ENCODE measurements at regions not wholly inside any gene's neighbourhood (a gene's known extent, or its start where the extent isn't known, plus 50 kb on each side); places are given as distances from the start of the nearest gene placed in this dataset.
"Not testable (repeated sequence)": the region's sequence is repeated elsewhere in the genome, so short reads cannot be mapped to it uniquely, and the experiment has no call there.

DNA sequence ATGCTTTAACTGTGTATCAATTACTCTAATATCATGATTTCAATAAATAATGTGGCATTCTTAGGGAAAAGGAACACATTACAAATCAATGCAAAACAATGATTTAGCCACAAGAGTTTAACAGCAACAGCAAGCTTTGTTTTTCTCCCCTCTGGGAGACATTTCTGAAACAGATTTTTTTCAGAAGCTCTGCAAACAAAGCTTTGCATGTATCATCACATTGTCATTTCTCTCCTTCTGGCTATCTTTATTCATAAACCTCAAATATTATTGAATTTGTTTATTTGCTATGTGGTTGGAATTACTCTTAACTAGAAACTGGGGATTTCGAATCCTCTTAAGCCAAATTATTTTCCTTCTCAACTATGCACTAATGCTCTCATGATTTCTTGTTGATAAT is 278.4 kb upstream of the ATXN7L3B start:
- Histone ChIP-seq H3K9me3 (ENCODE audit: control insufficient read depth, insufficient read depth, low read length) (no peaks in the 10 kb centered on the region), H3K4me1 (ENCODE audit: control insufficient read depth, insufficient read depth, low read length) (no peaks in the 10 kb centered on the region), H3K36me3 (ENCODE audit: control insufficient read depth, insufficient read depth, low read length) (no peaks in the 10 kb centered on the region), H3K27ac (ENCODE audit: low read length) (no peak overlapping the region), H3K4me3 (ENCODE audit: low read length) (no peak overlapping the region), H3K27me3 (ENCODE audit: control insufficient read depth, insufficient read depth, low read length) (no peaks in the 10 kb centered on the region)
- no peak for DNase-seq (ENCODE audit: low read depth, low spot score)
- WGBS (ENCODE audit: insufficient coverage, insufficient read length): no CpG with 5 or more reads among the region's 1 CpG

DNA sequence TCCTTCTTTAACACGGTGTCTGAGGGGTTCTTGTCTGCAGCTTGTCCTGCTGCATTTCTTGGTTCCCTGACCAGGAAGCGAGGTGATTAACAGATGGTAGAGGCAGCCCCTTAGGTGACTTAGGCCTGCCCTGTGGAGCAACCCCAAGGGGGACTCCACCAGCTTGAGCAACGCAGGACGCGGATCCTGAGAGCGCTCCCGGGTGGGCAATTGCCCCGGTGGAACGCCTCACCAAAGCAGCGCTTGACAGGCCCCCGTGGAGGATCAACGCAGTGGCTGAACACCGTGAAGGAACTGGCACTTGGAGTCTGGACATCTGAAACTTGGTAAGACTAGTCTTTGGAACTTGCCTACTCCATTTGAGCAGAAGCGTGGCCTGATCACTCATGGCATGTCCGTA is 272.9 kb upstream of the ATXN7L3B start:
- Histone ChIP-seq H3K36me3 (ENCODE audit: control insufficient read depth, insufficient read depth, low read length) (no peaks in the 10 kb centered on the region), H3K27ac (ENCODE audit: low read length) (no peak overlapping the region), H3K9me3 (ENCODE audit: control insufficient read depth, insufficient read depth, low read length) (no peaks in the 10 kb centered on the region), H3K27me3 (ENCODE audit: control insufficient read depth, insufficient read depth, low read length) (no peaks in the 10 kb centered on the region), H3K4me1 (ENCODE audit: control insufficient read depth, insufficient read depth, low read length) (no peaks in the 10 kb centered on the region), H3K4me3 (ENCODE audit: low read length) (no peak overlapping the region)
- no CpG with 5 or more reads among the region's 15 CpGs for WGBS (ENCODE audit: insufficient coverage, insufficient read length)
- DNase-seq (ENCODE audit: low read depth, low spot score): no peak

DNA sequence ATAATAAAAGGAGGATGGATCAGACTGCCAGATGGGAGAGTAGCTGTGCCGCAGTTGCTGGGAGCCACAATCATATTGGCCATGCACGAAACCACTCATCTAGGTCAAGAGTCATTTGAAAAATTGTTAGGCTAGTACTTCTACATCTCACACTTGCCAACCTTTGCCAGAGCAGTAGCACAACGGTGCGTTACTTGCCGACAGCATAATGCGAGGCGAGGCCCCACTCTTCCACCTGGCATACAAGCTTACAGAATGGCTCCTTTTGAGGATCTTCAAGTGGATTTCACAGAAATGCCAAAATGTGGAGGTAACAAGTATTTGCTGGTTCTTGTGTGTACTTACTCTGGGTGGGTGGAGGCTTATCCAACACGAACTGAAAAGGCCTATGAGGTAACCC is 268.3 kb upstream of the ATXN7L3B start:
- not testable (repeated sequence) for DNase-seq (ENCODE audit: low read depth, low spot score); H3K36me3 ChIP-seq (ENCODE audit: control insufficient read depth, insufficient read depth, low read length); H3K4me1 ChIP-seq (ENCODE audit: control insufficient read depth, insufficient read depth, low read length); H3K27me3 ChIP-seq (ENCODE audit: control insufficient read depth, insufficient read depth, low read length); H3K9me3 ChIP-seq (ENCODE audit: control insufficient read depth, insufficient read depth, low read length); H3K4me3 ChIP-seq (ENCODE audit: low read length); H3K27ac ChIP-seq (ENCODE audit: low read length)
- no CpG with 5 or more reads among the region's 8 CpGs for WGBS (ENCODE audit: insufficient coverage, insufficient read length)

DNA sequence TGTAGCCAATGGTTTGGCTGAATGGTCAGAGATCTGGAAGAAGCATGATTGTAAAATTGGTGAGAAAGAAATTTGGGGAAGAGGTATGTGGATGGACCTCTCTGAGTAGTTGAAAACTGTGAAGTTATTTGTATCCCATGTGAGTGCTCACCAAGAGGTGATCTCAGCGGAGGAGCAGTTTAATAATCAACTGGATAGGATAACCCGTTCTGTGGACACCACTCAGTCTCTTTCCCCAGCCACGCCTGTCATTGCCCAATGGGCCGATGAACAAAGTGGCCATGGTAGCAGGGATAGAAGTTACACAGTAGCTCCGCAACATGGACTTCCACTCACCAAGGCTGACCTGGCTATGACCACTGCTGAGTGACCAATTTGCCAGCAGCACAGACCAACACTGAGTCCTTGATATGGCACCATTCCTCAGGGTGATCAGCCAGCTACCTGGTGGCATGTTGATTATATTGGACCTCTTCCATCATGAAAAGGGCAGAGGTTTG is 257.4 kb upstream of the ATXN7L3B start:
- Histone ChIP-seq H3K27ac (ENCODE audit: low read length) (no peak overlapping the region), H3K36me3 (ENCODE audit: control insufficient read depth, insufficient read depth, low read length) (no peaks in the 10 kb centered on the region), H3K4me3 (ENCODE audit: low read length) (no peak overlapping the region), H3K9me3 (ENCODE audit: control insufficient read depth, insufficient read depth, low read length) (no peaks in the 10 kb centered on the region; the same call in 1 of the 2 replicates), H3K4me1 (ENCODE audit: control insufficient read depth, insufficient read depth, low read length) (no peaks in the 10 kb centered on the region), H3K27me3 (ENCODE audit: control insufficient read depth, insufficient read depth, low read length) (no peaks in the 10 kb centered on the region)
- WGBS (ENCODE audit: insufficient coverage, insufficient read length): no CpG with 5 or more reads among the region's 5 CpGs
- no peak for DNase-seq (ENCODE audit: low read depth, low spot score)

DNA sequence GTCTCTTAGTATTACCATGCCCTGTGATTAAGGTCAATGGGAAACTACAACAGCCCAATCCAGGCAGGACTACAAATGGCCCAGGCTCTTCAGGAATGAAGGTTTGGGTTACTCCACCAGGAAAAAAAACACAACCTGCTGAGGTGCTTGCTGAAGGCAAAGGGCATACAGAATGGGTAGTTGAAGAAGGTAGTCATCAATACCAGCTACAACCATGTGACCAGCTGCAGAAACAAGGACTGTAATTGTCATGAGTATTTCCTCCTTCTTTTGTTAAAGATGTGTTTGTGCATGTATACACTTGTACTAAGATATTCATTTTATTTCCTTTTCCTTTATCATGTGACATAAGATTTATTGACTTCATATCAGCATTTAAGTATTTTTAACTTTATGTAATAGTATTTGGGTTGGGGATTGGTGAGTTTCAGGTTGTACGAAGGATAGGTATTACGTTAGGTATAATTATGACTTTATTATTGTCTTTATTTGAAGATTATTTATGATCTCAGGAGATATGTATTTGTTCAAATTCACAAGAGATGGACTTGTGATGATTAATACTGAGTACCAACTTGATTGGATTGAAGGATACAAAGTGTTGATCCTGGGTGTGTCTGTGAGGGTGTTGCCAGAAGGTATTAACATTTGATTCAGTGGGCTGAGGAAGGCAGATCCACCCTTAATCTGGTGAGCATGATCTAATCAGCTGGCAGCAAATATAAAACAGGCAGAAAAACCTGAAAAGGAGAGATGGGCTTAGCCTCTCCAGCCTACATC is 256.0 kb upstream of the ATXN7L3B start:
- not testable (repeated sequence) for H3K27ac ChIP-seq (ENCODE audit: low read length); H3K4me3 ChIP-seq (ENCODE audit: low read length); DNase-seq (ENCODE audit: low read depth, low spot score); H3K36me3 ChIP-seq (ENCODE audit: control insufficient read depth, insufficient read depth, low read length); H3K27me3 ChIP-seq (ENCODE audit: control insufficient read depth, insufficient read depth, low read length); H3K4me1 ChIP-seq (ENCODE audit: control insufficient read depth, insufficient read depth, low read length); H3K9me3 ChIP-seq (ENCODE audit: control insufficient read depth, insufficient read depth, low read length)
- 97% methylated on average over 2 of the region's 2 CpGs for WGBS (ENCODE audit: insufficient coverage, insufficient read length)

DNA sequence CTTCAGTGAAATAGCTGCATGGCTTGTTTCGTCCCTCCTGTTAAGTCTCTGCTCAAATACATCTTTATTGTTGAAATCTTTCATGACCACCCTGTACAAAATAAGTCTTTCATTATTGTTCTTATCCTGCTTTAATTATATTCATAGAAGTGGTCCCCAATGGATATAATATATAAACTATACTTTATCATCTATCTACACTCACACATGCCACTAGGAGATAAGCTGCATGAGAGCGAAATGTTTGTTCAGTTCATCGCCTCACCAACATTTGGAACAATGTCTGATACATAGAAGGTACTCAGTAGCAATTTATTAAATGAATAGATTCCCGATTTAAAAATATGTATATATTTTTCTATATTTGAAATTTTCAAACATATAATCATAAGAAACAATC is 254.0 kb upstream of the ATXN7L3B start:
- Histone ChIP-seq H3K27ac (ENCODE audit: low read length) (no peak overlapping the region), H3K4me3 (ENCODE audit: low read length) (no peak overlapping the region), H3K27me3 (ENCODE audit: control insufficient read depth, insufficient read depth, low read length) (no peaks in the 10 kb centered on the region), H3K9me3 (ENCODE audit: control insufficient read depth, insufficient read depth, low read length) (no peaks in the 10 kb centered on the region), H3K36me3 (ENCODE audit: control insufficient read depth, insufficient read depth, low read length) (no peaks in the 10 kb centered on the region), H3K4me1 (ENCODE audit: control insufficient read depth, insufficient read depth, low read length) (no peaks in the 10 kb centered on the region)
- no peak for DNase-seq (ENCODE audit: low read depth, low spot score)
- no CpG with 5 or more reads among the region's 4 CpGs for WGBS (ENCODE audit: insufficient coverage, insufficient read length)

DNA sequence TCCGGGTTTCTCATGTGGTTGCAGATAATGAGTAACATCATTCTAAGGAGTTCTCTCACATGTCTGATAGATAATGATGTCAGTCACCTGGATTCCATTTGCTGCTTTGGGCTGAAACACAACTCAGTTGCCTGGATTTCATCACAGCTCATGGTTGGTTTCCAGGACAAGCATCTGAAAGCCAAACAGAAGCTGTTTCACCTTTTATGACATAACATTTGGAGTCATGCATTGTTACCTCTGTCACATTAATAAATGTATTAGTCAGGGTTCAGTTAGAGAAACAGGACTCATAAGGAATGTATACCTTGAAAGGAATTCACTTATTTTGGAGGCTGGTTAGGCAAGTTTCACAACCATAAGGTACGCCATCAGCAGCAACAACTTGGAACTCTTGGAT is 251.9 kb upstream of the ATXN7L3B start:
- H3K27ac ChIP-seq (ENCODE audit: low read length): no peak overlapping the region
- H3K36me3 ChIP-seq (ENCODE audit: control insufficient read depth, insufficient read depth, low read length): no peaks in the 10 kb centered on the region
- no peaks in the 10 kb centered on the region for H3K4me1 ChIP-seq (ENCODE audit: control insufficient read depth, insufficient read depth, low read length)
- H3K4me3 ChIP-seq (ENCODE audit: low read length): no peak overlapping the region
- no CpG with 5 or more reads among the region's 2 CpGs for WGBS (ENCODE audit: insufficient coverage, insufficient read length)
- no peak for DNase-seq (ENCODE audit: low read depth, low spot score)
- no peaks in the 10 kb centered on the region for H3K27me3 ChIP-seq (ENCODE audit: control insufficient read depth, insufficient read depth, low read length)
- no peaks in the 10 kb centered on the region for H3K9me3 ChIP-seq (ENCODE audit: control insufficient read depth, insufficient read depth, low read length)

DNA sequence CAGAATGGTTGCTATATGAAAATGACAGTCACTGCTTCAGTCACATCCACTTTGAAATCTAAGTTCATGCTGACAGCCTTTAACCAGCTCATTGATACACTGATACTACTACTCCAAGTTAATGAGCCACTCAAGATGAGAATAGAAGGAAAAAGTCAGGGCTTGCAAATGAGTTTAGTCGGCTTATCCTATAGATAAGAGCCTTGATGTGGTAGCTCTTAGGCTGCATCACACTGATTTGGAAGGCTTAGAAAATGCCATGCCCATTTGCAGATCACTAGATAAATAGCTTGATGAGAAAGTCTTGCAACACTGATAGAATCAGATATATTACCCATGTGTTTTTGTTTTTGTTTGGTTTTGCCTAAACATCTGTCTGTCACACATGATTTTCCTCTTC is 251.4 kb upstream of the ATXN7L3B start:
- no peak overlapping the region for H3K27ac ChIP-seq (ENCODE audit: low read length)
- no peaks in the 10 kb centered on the region for H3K4me1 ChIP-seq (ENCODE audit: control insufficient read depth, insufficient read depth, low read length)
- DNase-seq (ENCODE audit: low read depth, low spot score): no peak
- no peaks in the 10 kb centered on the region for H3K9me3 ChIP-seq (ENCODE audit: control insufficient read depth, insufficient read depth, low read length)
- H3K27me3 ChIP-seq (ENCODE audit: control insufficient read depth, insufficient read depth, low read length): no peaks in the 10 kb centered on the region
- WGBS (ENCODE audit: insufficient coverage, insufficient read length): no CpG with 5 or more reads among the region's 1 CpG
- H3K36me3 ChIP-seq (ENCODE audit: control insufficient read depth, insufficient read depth, low read length): no peaks in the 10 kb centered on the region
- no peak overlapping the region for H3K4me3 ChIP-seq (ENCODE audit: low read length)

DNA sequence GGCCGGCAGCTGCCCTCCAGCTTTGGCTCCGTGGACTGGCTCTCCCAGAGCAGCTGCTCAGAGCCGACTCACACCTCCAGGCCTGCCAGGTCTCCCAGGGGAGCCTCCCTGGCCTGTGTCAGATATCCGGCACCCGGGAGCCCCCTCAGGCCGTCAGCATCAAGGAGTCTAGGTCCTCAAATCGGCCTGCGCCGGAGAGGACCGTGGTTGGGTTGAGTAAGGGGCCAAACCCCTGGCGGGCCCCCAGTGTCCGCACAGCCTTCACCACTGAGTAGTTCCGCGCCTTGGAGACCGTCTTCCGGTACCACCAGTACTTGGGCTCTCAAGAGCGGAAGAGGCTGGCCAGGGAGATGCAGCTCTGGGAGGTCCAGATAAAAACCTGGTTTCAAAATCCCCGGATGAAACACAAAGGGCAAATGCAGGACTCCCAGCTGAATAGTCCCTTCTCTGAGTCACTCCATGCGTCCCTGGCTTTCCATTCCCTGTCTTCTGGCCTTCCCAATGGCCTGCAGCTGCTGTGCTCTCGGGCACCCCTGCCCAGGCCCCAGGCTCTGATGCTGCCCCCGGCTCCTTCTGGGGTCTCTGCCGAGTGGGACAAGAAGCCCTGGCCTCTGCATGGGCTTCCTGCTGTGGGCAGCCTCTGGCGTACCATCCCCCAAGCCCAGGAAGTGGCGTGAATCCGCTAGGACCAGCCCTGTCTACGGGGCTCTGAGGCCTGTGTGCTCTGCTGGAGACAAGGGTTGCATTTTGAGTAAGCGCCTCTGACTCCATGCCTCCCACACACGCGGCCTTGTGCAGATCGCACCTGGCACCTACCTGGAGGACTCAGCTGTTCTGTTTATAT is 245.1 kb upstream of the ATXN7L3B start:
- Histone ChIP-seq H3K9me3 (ENCODE audit: control insufficient read depth, insufficient read depth, low read length) (no peaks in the 10 kb centered on the region), H3K36me3 (ENCODE audit: control insufficient read depth, insufficient read depth, low read length) (no peaks in the 10 kb centered on the region), H3K4me3 (ENCODE audit: low read length) (no peak overlapping the region), H3K4me1 (ENCODE audit: control insufficient read depth, insufficient read depth, low read length) (peaks cover 2% of the 10 kb centered on the region; the same call in 1 of the 2 replicates), H3K27ac (ENCODE audit: low read length) (no peak overlapping the region), H3K27me3 (ENCODE audit: control insufficient read depth, insufficient read depth, low read length) (no peaks in the 10 kb centered on the region)
- WGBS (ENCODE audit: insufficient coverage, insufficient read length): no CpG with 5 or more reads among the region's 30 CpGs
- peak; percentile 5 for DNase-seq (ENCODE audit: low read depth, low spot score)

DNA sequence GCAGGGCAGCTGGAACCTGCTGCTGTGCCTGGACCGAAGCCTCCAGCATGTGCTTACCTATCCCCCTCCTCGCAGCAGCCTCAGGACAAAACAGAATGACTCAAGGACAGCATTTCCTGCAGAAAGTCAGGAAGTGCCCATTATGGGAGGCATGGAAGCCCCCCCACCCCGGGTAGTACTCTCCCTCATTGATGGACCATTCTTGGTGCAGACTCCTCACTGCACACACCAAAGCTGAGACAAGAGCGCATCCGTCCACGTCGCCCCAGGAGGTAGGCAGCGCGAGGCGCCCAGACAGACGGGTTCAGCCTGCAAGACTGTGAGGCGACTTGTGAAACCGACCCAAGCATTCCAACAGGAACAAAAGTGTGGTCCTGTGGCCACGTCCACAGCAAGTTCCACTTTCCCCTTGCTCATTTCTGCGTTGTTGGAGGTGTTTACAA is 243.9 kb upstream of the ATXN7L3B start:
- H3K27me3 ChIP-seq (ENCODE audit: control insufficient read depth, insufficient read depth, low read length): no peaks in the 10 kb centered on the region
- no CpG with 5 or more reads among the region's 15 CpGs for WGBS (ENCODE audit: insufficient coverage, insufficient read length)
- H3K27ac ChIP-seq (ENCODE audit: low read length): no peak overlapping the region
- peaks cover 2% of the 10 kb centered on the region; the same call in 1 of the 2 replicates for H3K4me1 ChIP-seq (ENCODE audit: control insufficient read depth, insufficient read depth, low read length)
- no peak overlapping the region for H3K4me3 ChIP-seq (ENCODE audit: low read length)
- no peak for DNase-seq (ENCODE audit: low read depth, low spot score)
- no peaks in the 10 kb centered on the region for H3K9me3 ChIP-seq (ENCODE audit: control insufficient read depth, insufficient read depth, low read length)
- H3K36me3 ChIP-seq (ENCODE audit: control insufficient read depth, insufficient read depth, low read length): no peaks in the 10 kb centered on the region

Measured in iPS DF 6.9 (cell line).